ENCODE measurements at regions not wholly inside any gene's neighbourhood (a gene's known extent, or its start where the extent isn't known, plus 50 kb on each side); places are given as distances from the start of the nearest gene placed in this dataset.

GRCh38 chr1:95935719-95936118 is 701.7 kb downstream of the RWDD3 start:
- DNase-seq, result no peak

DNA sequence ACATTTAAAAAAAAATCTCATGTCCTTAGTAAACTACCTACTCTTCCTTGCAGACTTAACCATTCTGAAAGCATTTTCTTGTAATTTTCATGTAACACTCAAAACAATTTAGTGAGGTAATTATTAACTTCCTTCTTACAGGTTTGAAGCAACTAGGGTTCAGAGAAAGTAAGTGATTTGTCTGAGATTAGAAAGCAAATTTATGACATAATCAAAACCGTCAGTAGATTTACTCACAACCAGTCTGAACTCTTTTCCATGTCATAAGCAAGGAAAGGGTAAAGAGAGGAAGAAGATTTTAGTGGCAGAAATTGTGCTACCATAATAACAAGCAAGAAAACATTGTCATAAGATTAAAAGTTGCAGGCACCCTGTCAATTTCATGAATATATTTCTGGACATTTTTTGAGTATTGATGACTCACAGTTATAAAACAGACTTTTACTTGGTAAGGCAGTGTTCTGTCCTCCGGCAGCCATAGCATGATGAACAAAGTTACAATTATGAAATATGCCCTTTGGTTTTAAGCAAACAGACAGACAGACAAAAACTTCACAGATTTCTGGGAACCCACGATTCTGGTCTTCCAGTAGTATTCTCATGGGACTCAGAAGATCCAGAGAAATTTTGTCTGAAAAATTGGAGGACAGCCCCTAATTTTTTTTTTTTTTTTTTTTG is 707.2 kb downstream of the RWDD3 start:
- no peak for DNase-seq

- DNase-seq, result no peak
These were observed 714.0 kb downstream of the RWDD3 start for GRCh38 chr1:95948023-95948422.

- DNase-seq, result no peak
These were observed 717.5 kb downstream of the RWDD3 start for GRCh38 chr1:95951371-95952102.

GRCh38 chr1:95953015-95953414 is 719.0 kb downstream of the RWDD3 start:
- peak; percentile 48 for DNase-seq

GRCh38 chr1:95954585-95954984 is 720.6 kb downstream of the RWDD3 start:
- no peak for DNase-seq

DNA sequence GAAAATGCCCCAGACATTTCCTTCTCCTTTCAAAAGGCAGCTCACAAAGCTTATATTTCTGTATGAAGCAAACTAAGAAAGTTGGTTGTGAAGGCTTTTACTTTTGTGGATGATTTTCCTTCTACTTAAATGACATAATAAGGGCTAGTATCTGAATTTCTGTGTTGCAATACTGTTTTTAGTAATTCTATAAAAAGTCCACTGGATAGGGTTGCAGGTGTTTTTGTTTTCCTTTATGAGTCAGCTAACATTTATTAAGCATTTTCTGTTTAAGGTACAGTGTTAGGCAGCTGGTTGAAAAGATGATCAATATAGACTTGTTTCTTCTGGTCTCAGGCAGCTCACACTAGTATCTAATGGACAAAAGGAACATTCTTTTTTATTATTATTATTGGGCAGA is 722.2 kb downstream of the RWDD3 start:
- no peak for DNase-seq

DNA sequence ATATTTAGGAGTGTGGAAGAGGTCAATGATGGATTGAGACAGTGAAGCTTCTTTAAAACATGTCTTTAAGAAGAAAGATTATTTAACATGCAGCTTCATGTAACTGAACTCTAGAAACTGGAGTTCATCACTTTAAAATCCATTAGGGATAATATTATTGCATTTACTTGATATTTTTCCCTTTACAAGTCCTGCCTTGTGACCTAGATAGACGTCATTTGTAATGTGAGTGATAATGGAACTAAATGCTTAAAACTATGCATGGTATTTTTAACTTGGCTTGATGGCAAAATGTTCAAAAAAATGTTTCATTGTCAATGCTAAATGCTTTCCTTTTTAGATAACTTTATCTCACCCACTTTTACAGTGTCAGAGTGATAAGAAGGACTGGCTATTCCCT is 723.7 kb downstream of the RWDD3 start:
- no peak for DNase-seq

DNA sequence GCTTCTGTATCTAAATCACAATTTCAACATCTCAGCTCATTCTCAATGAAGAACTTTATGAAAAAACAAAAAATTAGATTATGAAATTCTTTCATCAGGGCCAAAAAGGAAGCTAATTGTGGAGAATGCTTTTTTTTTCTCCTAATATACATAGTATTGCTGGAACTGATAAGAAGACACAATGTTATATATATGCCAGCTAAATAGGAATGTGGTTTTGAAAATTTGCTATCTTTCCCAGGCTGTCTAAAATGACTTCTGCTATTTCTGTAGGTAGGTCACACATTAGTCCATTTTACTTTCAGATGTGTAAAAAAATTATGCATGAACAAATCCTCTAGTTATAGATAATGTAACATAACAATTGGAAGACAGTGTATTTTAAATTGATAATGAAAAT is 732.9 kb downstream of the RWDD3 start:
- no peak for DNase-seq

- no peak for DNase-seq
These were observed 740.6 kb downstream of the RWDD3 start for GRCh38 chr1:95974586-95974985.

GRCh38 chr1:95982711-95983110 is 738.9 kb upstream of the PTBP2 start:
- DNase-seq, result no peak

GRCh38 chr1:95983831-95984230 is 737.8 kb upstream of the PTBP2 start:
- DNase-seq, result no peak

- no peak for DNase-seq
These were observed 736.7 kb upstream of the PTBP2 start for GRCh38 chr1:95984798-95985374.

GRCh38 chr1:95990033-95990432 is 731.6 kb upstream of the PTBP2 start:
- no peak for DNase-seq

DNA sequence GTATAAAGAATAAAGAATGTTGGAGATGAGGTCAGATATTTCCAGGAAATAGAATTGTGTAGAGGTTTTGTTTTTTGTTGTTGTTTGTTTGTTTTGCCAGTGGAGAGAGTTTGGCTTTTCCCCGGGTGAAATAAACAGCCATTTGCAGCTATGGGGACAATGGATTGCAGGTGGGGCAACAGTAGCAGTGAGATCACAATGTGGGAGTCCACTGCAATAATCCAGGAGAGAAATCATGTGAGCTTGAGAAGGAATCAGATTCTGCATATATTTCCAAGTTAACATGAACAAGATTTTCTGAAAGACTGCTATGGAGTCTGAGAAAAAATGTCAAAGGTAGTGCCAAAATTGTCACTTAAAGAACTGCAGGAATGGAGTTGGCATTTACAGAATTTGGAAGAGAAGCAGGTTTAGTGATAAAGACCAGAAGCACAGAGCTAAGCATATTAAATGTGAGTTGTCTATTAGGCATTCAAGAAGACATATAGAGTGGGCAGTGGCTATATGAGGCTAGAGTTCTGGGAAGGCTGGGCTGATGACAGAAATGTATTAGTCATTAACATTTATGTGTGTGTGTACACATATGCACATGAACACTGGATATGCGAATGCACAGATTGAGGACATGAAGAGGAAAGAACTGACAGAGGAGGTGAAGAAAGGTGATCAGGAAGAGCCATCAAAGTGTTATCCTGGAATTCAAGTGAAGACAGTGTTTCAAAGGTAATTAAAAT is 729.6 kb upstream of the PTBP2 start:
- no peak for DNase-seq

GRCh38 chr1:95994643-95995042 is 726.9 kb upstream of the PTBP2 start:
- DNase-seq, result no peak

DNA sequence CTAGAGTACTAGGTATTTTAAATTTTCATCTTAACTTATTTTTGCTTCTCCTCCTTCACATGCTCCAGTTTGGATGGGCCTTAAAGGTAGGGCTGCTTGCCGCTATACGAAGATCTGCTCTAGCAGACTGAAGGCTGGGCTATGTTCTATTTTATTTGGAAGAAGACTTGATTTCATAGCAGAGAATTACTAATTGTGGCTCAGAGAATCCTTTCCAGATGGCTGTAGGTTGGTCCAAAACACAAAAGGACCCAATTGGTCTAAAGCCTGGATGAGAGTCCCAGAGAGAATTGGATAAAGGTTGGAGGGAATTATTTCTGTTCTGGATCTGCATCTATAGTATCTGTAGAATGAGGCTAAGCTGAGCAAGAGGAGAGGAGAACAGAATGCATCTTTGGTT is 719.4 kb upstream of the PTBP2 start:
- DNase-seq, result no peak

GRCh38 chr1:96002969-96003964 is 718.3 kb upstream of the PTBP2 start:
- DNase-seq, result no peak

- DNase-seq, result no peak
These were observed 711.7 kb upstream of the PTBP2 start for GRCh38 chr1:96009831-96010434.

DNA sequence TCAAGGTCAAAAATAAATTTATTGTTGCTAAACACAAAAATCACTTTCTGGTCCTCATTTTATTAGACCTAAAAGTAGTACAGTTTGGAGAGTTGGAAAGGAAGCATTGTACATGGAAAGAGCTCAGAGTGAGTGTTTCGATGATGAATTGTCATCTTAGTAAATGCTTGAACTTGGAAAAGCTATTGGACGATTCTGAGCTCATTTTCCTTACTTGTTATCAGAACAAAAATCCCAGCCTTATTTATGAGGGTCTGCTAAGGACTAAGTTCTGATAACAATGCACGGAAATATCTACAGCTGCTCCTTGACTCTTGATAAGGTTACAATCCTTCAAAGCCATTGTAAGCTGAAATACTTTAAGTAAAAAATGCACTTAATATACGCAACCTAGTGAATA is 710.0 kb upstream of the PTBP2 start:
- no peak for DNase-seq

GRCh38 chr1:96016219-96016618 is 705.4 kb upstream of the PTBP2 start:
- DNase-seq, result no peak

- DNase-seq, result no peak
These were observed 701.2 kb upstream of the PTBP2 start for GRCh38 chr1:96020378-96020777.
